ENCODE measurements at regions not wholly inside any gene's neighbourhood (a gene's known extent, or its start where the extent isn't known, plus 50 kb on each side); places are given as distances from the start of the nearest gene placed in this dataset.

- TF ChIP-seq CTCF (IDR thresholded peaks at IDR 0.05): no peak
Observed at GRCh38 chr2:163397451-163397850, 338.4 kb downstream of the FIGN start.

- no peak for TF ChIP-seq CTCF (IDR thresholded peaks at IDR 0.05)
Observed at GRCh38 chr2:163395602-163396001, 340.2 kb downstream of the FIGN start.

- TF ChIP-seq CTCF (IDR thresholded peaks at IDR 0.05): no peak
Observed at GRCh38 chr2:163389838-163390237, 346.0 kb downstream of the FIGN start.

- TF ChIP-seq CTCF (IDR thresholded peaks at IDR 0.05): no peak
Observed at GRCh38 chr2:163375472-163375871, 360.3 kb downstream of the FIGN start.

- no peak for TF ChIP-seq CTCF (IDR thresholded peaks at IDR 0.05)
Observed at GRCh38 chr2:163375070-163375469, 360.7 kb downstream of the FIGN start.

- TF ChIP-seq CTCF (IDR thresholded peaks at IDR 0.05): no peak
Observed at GRCh38 chr2:163374282-163374681, 361.5 kb downstream of the FIGN start.

GRCh38 chr2:163373496-163373895 lies 362.3 kb downstream of the FIGN start:
- no peak for TF ChIP-seq CTCF (IDR thresholded peaks at IDR 0.05)

- TF ChIP-seq CTCF (IDR thresholded peaks at IDR 0.05): no peak
Observed at GRCh38 chr2:163370169-163370886, 365.5 kb downstream of the FIGN start.
